A549 (cell line): ENCODE measurements at regions not wholly inside any gene's neighbourhood (a gene's known extent, or its start where the extent isn't known, plus 50 kb on each side); places are given as distances from the start of the nearest gene placed in this dataset.

Source experiments
- RAD21 ChIP-seq, 2 experiments: fragments of >200 bp in 1 of 2; sonication (Bioruptor Twin) in 1 of 2; formaldehyde crosslinking in 1 of 2; IDR thresholded peaks in 1 of 2; conservative IDR thresholded peaks in 1 of 2; 2 replicates in 1 of 2; 3 replicates in 1 of 2; pipeline ENCODE4 v1.6.1; 2012 to 2018; ENCODE audit warnings: inconsistent platforms in 1 of 2
- ZFP36 ChIP-seq: fragments of 450-650 bp; IDR thresholded peaks from 2 replicates; pipeline ENCODE4 v1.6.1; 2014; ENCODE audit warnings: borderline replicate concordance; ENCODE audit not compliant: partially characterized antibody

DNA sequence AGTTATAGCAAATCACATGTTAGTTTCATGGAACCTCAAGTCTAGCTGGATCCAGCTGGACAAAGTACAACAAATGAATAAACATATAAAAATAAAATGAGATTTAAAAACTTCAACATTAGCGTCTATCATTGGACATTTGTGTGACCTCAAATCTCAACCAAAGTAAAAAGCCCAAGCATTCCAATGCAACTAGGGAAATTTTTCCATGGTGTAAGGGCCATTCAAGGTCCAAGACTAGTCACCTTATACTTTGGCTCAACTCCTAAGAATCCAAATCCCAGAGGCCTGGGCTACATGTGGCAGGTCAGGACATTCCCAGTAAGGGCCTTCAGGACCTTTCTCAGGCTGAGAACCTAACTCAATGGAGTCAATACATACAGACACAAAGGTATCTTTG is 137.4 kb upstream of the DMAC1 start:
- TF ChIP-seq RAD21 (conservative IDR thresholded peaks at IDR 0.05 in 1 of 2, IDR thresholded peaks at IDR 0.05 in 1 of 2) (no peak), ZFP36 (no peak)
